Subcutaneous abdominal adipose tissue (tissue), 5 donors: ENCODE measurements at regions not wholly inside any gene's neighbourhood (a gene's known extent, or its start where the extent isn't known, plus 50 kb on each side); places are given as distances from the start of the nearest gene placed in this dataset.

Experiments used
- H3K27ac ChIP-seq: one replicate; pipeline ENCODE4 v1.7.0; 2013; ENCODE audit warnings: low read depth, mild to moderate bottlenecking, inconsistent platforms, low read length, moderate library complexity
- H3K27me3 ChIP-seq, 5 donors: one replicate each; pipeline ENCODE4 v1.7.0; 2013; ENCODE audit warnings: low read length in 5 of 5, inconsistent platforms in 1 of 5; ENCODE audit not compliant: control insufficient read depth in 5 of 5, insufficient read depth in 4 of 5
- H3K36me3 ChIP-seq, 5 donors: one replicate each; pipeline ENCODE4 v1.7.0; 2013; ENCODE audit warnings: low read length in 5 of 5; ENCODE audit not compliant: control insufficient read depth in 5 of 5, insufficient read depth in 5 of 5
- H3K4me1 ChIP-seq, 5 donors: one replicate each; pipeline ENCODE4 v1.7.0; 2013; ENCODE audit warnings: low read length in 5 of 5, mild to moderate bottlenecking in 3 of 5, moderate library complexity in 1 of 5; ENCODE audit not compliant: control insufficient read depth in 5 of 5, insufficient read depth in 5 of 5
- H3K4me3 ChIP-seq, 5 donors: one replicate each; pipeline ENCODE4 v1.7.0; 2013; ENCODE audit warnings: low read length in 5 of 5, low read depth in 1 of 5
- H3K9ac ChIP-seq, 5 donors: one replicate each; pipeline ENCODE4 v1.7.0; 2013; ENCODE audit warnings: low read length in 5 of 5, mild to moderate bottlenecking in 4 of 5, moderate library complexity in 3 of 5
- H3K9me3 ChIP-seq, 5 donors: one replicate each; pipeline ENCODE4 v1.7.0; 2013; ENCODE audit warnings: low read length in 5 of 5; ENCODE audit not compliant: control insufficient read depth in 5 of 5
- donor health status: healthy.
- donor health status: healthy.
- donor health status: healthy.
- donor health status: healthy.
- donor health status: healthy.

GRCh38 chr4:18397681-18398390 is 376.3 kb upstream of the LCORL start:
- Histone ChIP-seq H3K36me3 (no peaks in the 10 kb centered on the region), H3K9ac (no peak overlapping the region), H3K9me3 (no peaks in the 10 kb centered on the region), H3K27me3 (no peaks in the 10 kb centered on the region), H3K4me1 (peaks cover 0 to 6% (median 0%) of the 10 kb centered on the region in 5 donors), H3K4me3 (no peak overlapping the region), H3K27ac (no peak overlapping the region)

GRCh38 chr4:18394656-18395055 is 373.1 kb upstream of the LCORL start:
- Histone ChIP-seq H3K9me3 (no peaks in the 10 kb centered on the region), H3K4me3 (no peak overlapping the region), H3K27ac (no peak overlapping the region), H3K9ac (no peak overlapping the region), H3K4me1 (peaks cover 0 to 6% (median 0%) of the 10 kb centered on the region in 5 donors), H3K36me3 (no peaks in the 10 kb centered on the region), H3K27me3 (no peaks in the 10 kb centered on the region)

GRCh38 chr4:18391354-18391728 is 369.8 kb upstream of the LCORL start:
- no peak overlapping the region for H3K4me3 ChIP-seq
- H3K9ac ChIP-seq: no peak overlapping the region
- no peak overlapping the region for H3K27ac ChIP-seq
- no peaks in the 10 kb centered on the region for H3K4me1 ChIP-seq
- no peaks in the 10 kb centered on the region for H3K36me3 ChIP-seq
- no peaks in the 10 kb centered on the region for H3K9me3 ChIP-seq
- H3K27me3 ChIP-seq: no peaks in the 10 kb centered on the region

- Histone ChIP-seq H3K36me3 (no peaks in the 10 kb centered on the region), H3K9me3 (no peaks in the 10 kb centered on the region), H3K4me1 (no peaks in the 10 kb centered on the region), H3K27me3 (no peaks in the 10 kb centered on the region), H3K27ac (no peak overlapping the region), H3K9ac (no peak overlapping the region), H3K4me3 (no peak overlapping the region)
Observed at GRCh38 chr4:18390655-18391353, 369.2 kb upstream of the LCORL start.

GRCh38 chr4:18389115-18389514 is 367.6 kb upstream of the LCORL start:
- Histone ChIP-seq H3K4me1 (no peaks in the 10 kb centered on the region), H3K27me3 (no peaks in the 10 kb centered on the region), H3K4me3 (no peak overlapping the region), H3K36me3 (no peaks in the 10 kb centered on the region), H3K9me3 (peaks cover 0 to 4% (median 0%) of the 10 kb centered on the region in 5 donors), H3K27ac (no peak overlapping the region), H3K9ac (no peak overlapping the region)

- Histone ChIP-seq H3K4me3 (no peak overlapping the region), H3K9me3 (peaks cover 0 to 6% (median 0%) of the 10 kb centered on the region in 5 donors), H3K27me3 (no peaks in the 10 kb centered on the region), H3K9ac (no peak overlapping the region), H3K4me1 (no peaks in the 10 kb centered on the region), H3K36me3 (no peaks in the 10 kb centered on the region), H3K27ac (no peak overlapping the region)
Observed at GRCh38 chr4:18388039-18388438, 366.5 kb upstream of the LCORL start.

- Histone ChIP-seq H3K27me3 (no peaks in the 10 kb centered on the region), H3K27ac (no peak overlapping the region), H3K4me3 (no peak overlapping the region), H3K4me1 (no peaks in the 10 kb centered on the region), H3K9ac (no peak overlapping the region), H3K36me3 (no peaks in the 10 kb centered on the region), H3K9me3 (peaks cover 0 to 6% (median 0%) of the 10 kb centered on the region in 5 donors)
Observed at GRCh38 chr4:18381186-18381585, 359.6 kb upstream of the LCORL start.

- no peaks in the 10 kb centered on the region for H3K36me3 ChIP-seq
Observed at GRCh38 chr4:18369561-18369960, 348.0 kb upstream of the LCORL start.

GRCh38 chr4:18366892-18367291 is 345.3 kb upstream of the LCORL start:
- Histone ChIP-seq H3K27me3 (no peaks in the 10 kb centered on the region), H3K36me3 (no peaks in the 10 kb centered on the region), H3K9ac (no peak overlapping the region), H3K4me3 (no peak overlapping the region), H3K4me1 (no peaks in the 10 kb centered on the region), H3K9me3 (no peaks in the 10 kb centered on the region), H3K27ac (no peak overlapping the region)

More at GRCh38 chr4:18369561-18369960, 348.0 kb upstream of the LCORL start:
- H3K9me3 ChIP-seq: no peaks in the 10 kb centered on the region
- no peaks in the 10 kb centered on the region for H3K4me1 ChIP-seq
- H3K9ac ChIP-seq: no peak overlapping the region
- no peak overlapping the region for H3K27ac ChIP-seq
- no peak overlapping the region for H3K4me3 ChIP-seq
- H3K27me3 ChIP-seq: no peaks in the 10 kb centered on the region

- Histone ChIP-seq H3K4me3 (no peak overlapping the region), H3K27ac (no peak overlapping the region), H3K27me3 (no peaks in the 10 kb centered on the region), H3K9ac (no peak overlapping the region), H3K4me1 (no peaks in the 10 kb centered on the region), H3K36me3 (no peaks in the 10 kb centered on the region), H3K9me3 (no peaks in the 10 kb centered on the region)
Observed at GRCh38 chr4:18366136-18366535, 344.6 kb upstream of the LCORL start.
